GM21447 (cell line): ENCODE measurements at regions not wholly inside any gene's neighbourhood (a gene's known extent, or its start where the extent isn't known, plus 50 kb on each side); places are given as distances from the start of the nearest gene placed in this dataset.

ENCODE experiments used
- ATAC-seq: cut with Tn5 transposase; IDR thresholded peaks from one replicate; pipeline ENCODE4 v1.9.1; 2021; ENCODE audit not compliant: unreplicated experiment

DNA sequence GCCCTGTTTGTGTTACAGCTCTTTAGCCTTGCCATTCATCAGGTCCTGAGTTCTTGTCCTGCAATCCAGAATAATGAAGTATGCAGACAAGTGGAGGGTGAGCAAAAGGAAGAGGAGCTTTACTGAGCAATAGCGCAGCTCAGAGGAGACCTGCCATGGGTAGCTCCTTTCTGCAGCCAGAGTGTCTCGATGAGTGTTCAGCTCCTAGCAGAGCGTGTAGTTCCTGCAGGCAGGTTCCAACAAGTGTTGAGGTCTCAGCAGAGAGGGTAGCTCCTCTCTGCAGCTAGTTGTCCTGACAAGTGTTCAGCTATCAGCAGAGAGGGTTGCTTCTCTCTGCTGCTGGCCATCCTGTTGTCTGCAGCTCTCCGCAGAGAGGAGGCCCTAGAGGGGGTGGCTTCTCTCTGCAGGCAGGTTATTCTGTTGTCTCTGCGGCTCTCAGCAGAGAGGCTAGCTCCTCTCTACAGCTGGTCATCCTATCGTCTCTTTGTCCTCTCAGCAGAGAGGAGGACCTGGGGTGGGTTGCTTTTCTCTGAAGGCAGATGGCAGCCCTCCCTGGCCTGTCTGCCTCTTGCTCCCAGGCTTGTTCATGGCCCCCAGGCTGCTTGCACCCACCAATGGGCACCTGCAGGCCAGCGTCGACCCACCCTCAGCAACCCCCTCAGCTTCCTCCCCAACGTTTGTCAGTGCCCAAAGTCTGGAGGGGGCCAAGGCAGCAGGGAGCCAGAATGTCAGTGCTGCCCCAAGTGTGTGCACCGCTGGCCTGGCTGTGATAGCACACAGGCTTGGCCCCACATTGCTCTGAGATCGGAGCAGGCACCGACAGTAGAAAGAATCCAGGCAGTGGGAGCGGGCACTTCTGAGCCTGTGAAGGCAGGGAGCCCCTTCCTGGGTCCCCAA, 112.5 kb upstream of the RUNX3 start:
- ATAC-seq, result no peak

DNA sequence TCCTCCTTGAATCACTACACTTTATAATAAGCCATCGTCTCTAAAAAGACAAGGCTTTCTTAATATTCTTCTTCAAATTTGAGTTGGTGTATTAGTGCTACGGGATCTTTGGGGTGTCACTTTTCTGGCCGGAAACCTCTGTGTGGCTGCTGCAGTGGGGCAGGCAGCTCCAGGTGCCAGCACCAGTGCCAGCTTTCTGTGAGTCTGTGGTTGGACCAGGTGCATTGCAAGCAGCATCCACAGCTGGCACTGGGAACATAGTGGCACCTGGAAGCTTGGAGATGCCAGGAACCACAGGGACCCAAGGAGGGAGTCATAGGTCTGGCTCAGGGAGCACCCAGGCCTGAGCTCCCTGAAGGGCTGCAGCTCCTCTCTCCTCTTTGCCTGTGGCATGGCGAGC, 111.8 kb upstream of the RUNX3 start:
- ATAC-seq, result no peak

DNA sequence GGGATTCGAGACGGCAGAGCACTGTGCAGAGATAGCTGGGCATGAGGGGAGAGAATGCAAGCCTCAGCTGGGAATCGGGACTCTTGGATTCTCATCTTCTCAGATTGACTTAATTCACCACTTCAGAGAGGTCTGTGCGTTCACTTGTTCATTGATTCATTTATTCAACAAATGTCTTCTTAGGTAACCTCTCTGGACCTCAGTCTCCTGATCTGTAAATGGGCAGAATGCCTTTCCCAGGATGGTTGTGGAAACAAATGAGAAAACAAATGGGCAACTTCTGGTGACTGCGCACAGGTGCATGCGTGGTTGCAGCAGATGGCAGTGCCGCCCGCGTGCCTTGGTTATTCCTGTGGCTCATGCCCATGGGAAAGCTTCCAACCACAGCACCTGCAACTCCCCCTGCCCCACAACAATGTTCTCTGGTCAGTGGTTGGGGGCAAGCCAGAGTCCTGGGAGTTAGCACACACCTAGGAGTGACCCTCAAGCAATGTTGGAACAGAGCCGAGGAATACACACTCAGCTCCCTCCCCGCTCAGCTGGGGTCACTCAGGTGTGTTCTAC, 110.1 kb upstream of the RUNX3 start:
- no peak for ATAC-seq

DNA sequence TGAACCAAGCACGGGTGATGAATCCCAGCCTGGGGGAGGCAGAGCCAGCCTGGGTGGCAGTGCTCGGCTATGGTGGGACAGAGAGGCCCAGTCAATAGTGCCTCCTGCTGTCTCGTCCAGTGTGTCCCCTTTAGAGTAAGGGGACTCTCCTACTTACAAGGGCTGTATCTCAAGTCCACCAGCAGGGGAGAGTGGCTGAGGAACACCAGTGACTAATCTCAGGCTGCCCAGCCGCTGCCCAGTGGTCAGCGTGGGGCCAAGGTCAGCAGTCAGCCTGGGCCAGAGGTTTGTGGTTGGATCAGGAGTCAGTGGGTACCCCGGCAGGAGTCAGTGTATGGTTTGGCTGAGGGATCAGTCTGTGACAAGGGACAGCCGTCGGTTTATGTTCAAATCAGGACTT, 109.2 kb upstream of the RUNX3 start:
- no peak for ATAC-seq

DNA sequence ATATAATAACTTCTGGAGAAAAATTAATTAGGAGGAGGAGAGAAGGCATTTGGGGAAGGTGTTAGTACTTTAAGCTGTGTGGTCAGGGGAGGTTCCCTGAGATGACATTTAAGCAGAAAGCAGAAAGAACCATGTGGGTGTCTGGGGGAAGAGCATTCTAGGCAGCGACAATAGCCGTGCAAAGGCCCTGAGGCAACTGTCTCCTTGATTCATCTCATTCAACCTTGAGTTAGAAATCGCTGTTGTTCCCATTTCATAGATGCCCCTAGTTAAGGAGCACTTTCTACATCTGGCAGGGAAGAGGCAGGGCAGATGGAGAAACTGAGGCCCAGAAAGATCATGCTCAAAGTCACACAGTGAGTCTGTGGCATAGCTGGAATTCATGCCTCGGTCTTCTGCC, 108.6 kb upstream of the RUNX3 start:
- ATAC-seq, result no peak

DNA sequence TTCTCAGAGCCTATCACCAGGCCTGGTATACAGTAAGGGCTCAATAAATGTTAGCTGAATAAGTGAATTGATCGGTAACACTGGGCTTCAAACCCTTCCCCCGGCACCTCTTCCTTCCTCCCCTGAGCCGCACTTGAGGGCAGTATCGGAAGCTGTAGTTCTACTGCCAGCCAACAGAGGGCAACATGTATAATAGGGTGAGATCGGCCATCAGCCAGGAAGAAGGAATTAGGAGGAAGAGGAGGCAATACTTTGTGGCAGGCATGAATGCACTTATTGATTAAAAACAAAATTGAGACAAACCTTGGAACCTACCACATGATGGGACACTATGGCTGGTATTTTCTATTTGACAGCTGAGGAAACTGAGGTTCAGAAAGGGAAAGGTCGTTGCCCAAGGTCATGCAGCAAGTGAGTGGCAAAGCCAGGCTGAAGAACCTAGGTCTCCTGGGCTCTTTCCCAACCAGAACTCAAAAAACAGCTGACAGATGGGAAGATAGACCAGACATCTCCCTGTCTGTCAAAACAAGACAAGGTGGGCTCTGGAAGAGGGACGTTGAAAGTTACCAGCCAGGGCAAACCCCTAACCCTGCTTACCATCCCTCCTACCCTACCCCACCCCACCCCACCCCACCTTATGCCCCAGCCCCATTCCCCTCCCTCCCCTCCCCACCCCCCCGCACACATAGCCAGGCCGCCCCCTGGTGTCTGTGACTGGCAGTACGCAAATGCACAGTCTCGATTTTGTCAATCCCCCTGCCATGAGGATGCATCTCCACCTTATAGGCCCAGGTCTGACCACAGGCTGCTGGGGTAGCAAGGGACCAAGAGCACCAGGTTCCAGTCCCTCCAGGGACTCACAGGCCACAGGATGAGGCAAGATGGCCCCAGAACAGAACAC, 107.3 kb upstream of the RUNX3 start:
- no peak for ATAC-seq

DNA sequence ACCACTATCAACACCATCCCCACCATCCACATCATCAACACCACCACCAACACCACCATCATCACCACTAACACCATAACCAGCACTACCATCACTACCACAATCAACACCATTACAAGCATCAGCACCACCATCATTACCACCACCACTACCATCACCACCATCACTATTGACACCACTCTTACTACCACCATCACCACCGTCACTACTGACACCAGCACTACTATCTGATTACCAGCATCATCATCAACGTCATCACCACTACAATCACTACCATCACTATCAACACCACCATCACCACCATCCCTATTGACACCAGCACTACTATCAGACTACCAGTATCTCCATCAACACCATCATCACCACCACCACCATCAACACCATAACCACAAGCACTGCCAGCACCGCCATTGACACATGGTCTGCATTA, 106.1 kb upstream of the RUNX3 start:
- no peak for ATAC-seq

DNA sequence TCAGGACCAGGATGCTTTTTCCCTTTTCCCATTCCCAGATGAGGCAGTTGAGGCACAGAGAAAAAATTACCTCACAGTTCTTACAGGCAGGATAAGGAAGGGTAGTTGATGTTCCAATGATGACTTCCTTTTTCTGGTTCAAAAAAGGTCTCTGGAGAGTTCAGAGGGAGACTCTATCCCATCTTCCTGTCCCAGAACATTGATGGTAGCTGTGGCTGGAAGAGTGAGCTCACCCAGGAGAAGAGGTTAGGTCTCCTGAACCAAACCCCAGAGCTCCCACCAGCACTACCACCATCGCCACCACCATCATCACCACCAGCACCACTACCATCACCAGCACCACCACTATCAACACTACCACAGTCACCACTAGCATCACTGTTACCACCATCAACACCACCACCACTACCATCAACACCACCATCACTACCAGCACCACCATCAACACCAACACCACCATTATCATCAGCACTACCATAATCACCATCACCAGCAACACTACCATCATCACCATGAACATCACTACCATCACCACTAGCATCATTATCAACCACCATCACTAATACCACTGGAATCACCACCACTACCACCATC, 105.5 kb upstream of the RUNX3 start:
- ATAC-seq, result no peak

DNA sequence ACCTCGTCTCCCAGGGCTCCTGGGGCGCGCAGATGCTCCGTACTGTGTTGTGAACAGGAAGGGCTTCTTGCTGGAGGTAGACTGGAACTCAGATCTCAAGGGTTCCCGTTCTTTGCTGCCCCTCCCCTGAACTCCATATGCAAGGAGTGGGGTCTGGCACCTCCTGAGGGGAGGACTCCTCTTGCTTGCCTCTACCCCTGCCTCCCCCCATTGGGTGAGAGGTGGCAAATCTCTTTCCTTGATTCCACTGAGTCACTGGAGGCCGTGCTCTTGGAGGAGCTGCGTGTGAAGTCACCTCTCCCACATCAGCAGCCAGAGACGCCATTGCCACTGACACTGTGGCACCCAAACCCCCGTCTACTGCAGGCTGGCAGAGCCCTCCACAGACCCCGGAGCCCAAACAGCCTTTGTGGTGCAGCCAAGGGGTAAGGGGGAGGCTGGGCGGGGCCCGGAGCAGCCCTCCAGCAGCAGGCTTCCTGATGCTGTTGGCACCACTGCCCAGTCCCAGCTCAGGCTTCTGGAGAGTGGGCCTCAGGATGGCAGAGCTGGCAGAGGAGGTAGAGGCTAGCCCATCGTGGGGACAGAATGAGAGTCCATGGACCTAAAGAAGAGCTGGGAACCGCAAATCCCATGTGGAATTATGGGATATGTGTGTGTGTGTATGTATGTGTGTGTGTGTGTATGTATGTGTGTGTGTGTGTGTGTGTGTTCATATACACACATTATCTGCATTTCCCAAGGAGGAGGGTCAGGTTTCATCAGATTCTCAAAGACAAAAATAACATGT, 104.9 kb upstream of the RUNX3 start:
- no peak for ATAC-seq

DNA sequence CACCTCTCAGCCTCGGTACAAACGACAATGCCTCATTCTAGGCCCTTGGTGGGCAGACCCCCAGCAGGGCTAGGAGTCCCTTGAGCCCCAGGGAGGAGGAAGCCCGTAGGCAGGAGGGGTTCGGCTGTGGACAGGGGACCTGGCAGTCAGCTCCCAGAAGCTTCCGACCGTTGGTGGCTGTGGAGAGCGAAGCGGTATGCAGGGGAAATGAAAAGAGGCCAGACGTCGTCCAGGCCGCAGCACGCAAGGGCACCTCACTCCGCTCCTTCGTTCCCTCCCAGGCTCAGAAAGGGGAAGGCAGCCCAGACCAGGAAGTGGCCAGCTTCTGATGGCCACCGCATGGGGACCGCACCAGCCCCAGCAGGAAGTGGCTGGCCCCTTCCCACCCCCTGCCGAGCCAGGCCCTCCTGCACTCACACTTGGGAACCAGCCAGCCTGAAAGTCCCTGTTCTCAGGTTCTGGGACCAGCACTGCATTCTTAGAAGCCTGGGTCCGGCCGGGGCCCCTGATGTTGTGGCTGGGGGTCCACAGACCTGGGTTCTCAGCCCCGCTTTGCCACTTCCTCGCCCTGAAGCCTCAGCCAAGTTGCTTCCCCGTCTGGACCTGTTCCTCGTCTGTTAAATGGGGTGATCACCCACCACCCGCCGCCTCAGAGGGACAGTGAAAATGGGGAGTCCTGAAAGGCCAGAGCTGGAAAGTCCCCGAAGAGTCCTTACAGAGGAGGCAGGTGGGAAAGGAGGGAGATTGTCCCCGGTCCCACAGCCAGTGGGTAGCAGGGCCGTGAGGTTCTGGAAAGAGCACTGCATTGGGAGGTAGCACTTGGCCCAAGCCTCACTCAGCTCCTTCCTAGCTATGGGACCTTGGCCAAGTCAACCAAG, 104.0 kb upstream of the RUNX3 start:
- ATAC-seq, result no peak

DNA sequence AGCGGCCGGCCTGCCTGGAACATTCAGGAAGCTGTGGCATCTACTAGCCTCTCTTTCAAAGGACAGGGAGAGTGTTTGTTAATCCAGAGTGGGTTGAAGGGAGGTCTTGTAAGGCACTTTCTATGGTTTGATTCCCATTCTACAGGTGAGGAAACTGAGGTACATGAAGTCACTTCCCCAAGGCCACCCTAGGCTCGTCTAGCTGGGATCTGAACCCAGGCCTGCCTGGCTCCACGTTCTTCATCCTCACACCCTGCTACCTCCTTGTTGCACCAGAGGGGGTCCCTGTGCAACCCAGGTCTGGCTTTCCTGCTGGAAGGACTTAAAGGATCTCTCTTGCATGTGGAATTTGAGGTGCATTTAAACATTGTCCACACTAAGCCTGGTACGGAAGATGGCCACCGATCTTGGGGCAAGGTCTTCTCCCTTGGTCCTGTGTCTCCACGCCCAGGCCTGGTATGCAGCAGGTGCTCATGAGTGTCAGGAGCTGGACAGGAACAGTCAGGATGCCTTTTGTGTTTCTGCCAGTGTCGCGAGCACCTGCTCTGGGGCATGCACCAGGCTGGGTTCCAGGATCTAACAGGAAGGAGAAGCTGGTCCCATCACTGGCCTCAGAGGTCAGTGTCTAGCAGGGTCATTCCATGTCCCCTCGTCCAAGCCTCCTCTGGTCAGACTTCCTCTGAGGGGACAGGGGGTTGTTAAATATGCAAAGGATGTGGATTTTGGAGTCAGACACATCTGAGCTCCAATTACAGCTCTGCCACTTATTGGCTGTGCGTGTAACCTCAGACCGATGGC, 103.2 kb upstream of the RUNX3 start:
- ATAC-seq, result no peak

DNA sequence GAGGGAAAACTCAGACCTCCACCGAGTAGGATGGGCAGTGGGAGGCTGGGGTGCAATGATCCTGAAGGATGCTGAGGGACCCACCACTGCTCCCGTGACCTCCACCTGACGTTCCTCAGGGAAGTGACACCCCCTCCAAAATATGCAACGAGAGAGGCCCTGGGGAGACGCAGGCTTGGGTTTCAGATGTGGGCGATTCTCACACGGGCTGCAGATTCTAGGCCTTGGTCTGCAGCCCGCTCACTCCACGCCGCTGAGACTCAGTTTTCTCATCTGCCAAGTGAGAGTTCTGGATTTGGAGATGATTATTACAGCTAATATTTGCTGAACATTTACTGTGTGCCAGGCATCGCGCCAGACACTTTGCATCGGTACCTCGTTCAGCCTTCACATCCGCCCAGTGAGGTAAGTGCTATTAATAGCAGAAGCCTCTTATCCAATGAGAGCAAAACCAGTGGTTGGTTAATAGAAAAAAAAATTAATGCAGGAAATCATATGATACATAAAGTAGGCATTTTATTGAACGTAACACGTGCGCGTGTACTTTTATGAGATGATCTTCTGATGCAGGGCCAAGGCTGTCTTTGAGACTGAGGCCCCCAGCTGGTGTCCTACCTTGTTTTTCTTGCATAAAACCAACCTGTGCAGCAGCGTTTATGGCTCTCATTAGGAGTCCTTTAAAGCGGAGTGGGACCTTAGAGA, 102.0 kb upstream of the RUNX3 start:
- ATAC-seq, result peak; percentile 40

DNA sequence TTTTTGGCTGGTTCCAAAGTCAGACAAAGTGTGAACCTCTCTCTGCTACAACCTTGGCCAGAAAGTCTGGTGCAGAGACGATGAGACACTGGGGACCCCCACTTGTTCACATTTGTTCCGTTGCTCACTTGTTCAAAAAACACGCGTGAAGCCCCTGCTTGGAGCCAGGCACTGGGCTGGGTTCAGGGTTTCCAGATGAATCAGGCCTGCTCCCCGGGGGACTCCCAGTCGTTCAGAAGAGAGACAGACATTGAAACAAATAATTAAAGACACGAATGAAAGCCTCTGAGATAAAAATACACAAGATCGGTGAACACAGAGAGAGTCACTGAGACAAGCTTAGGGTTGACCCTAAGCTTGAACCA, 101.5 kb upstream of the RUNX3 start:
- ATAC-seq, result peak; percentile 14

DNA sequence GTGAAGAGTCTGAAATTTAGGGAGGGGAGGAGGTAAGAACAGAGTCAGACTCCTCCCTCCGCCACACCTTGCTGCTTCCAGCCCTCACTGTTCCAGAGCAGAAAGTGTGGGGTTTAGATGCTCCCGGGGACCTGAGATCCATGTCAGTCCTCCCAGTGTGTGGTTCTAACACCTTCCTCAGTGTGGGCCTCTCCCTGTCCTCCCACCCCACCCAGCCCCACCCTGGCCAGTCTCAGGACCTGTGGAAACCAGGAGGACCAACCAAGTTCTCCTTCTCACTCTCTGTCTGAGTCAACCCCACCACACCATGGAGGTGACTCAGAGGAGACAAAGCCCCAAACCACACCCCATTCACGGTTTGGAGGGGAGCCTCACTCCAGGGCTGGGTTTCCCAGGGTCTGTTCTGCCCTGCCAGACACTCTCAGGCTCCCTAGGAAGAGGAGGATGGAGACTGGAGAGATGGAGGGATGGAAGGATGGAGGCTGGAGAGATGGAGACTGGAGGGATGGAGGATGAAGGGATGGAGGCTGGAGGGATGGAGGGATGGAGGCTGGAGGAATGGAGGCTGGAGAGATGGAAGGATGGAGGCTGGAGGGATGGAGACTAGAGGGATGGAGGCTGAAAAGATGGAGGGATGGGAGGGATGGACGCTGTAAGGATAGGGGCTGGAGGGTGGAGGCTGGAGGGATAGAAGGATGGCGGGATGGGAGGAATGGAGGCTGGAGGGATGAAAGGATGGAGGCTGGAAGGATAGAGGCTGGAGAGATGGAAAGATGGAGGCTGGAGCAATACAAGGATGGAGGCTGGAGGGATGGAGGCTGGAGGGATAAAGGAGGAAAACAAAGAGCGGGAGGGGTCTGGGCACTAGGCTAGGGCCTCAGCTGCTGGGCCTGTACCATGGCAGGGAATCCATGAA, 100.9 kb upstream of the RUNX3 start:
- peak; percentile 40 for ATAC-seq

DNA sequence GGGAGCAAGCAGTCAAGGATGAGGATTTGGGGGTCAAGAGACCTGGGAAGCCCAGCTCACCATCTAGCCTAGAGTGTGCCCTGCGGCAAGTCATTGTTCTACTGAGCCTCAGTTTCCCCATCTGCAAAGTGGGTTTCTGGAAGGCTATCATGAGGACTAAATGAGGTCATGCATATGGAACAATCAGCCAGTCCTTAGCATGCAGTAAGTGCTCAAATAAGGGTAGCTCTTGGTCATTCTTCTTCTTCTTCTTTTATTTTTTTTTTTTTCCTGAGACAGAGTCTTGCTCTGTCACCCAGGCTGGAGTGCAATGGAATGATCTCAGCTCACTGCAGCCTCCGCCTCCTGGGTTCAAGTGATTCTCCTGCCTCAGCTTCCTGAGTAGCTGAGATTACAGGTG, 99.9 kb upstream of the RUNX3 start:
- no peak for ATAC-seq

DNA sequence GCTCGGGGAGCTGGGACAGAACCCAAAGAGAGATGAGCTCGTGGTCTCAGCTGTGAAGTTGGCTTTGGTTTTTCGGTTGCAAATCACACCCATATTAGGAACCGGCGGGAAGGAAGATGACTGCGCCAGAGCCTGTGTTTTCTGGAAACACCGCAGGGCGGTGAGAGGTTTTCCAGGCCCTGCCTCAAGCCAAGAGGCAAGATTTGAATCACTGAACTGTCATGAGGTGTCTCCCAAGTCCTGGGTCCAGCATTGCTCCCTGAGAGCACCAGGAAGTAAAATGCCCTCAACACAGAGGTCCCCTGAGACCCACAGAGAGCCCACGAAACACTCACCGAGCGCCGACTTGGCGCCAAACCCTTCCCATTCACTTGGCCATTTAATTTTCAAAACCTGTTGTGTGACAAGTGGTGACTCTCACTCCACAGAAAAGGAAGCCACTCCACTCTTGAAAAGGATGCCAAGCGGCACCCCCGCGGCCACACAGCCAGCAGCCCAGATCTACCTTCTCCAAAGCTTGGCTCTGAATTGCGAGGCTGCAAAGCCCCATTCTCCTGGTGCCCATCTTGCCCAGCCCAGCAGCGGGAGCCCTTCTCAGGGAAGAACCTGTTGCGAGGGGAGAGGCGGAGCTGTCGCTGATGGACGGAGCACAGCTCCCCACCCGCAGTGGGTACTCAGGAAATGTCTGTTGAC, 99.0 kb upstream of the RUNX3 start:
- no peak for ATAC-seq

DNA sequence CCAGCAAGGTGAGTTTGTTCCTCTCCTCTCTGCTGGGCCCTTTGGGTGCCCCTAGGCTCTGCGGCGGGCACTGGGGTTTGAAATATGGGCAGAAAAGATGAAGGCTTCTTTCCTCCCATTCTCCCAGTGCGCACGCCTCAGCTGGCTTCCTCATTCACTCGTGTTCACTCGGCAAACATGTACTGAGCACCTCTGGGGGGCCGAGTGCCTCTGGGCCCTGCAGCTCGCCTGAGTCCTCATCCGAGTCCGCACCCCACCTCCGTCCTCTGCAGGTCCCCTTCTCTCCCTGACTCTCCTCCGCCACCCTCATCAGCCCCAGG, 98.5 kb upstream of the RUNX3 start:
- ATAC-seq, result no peak
